GM18520 (cell line): ENCODE measurements at regions not wholly inside any gene's neighbourhood (a gene's known extent, or its start where the extent isn't known, plus 50 kb on each side); places are given as distances from the start of the nearest gene placed in this dataset.
"Not testable (repeated sequence)": the region's sequence is repeated elsewhere in the genome, so short reads cannot be mapped to it uniquely, and the experiment has no call there.

Experiments used
- ATAC-seq: cut with Tn5 transposase; IDR thresholded peaks from one replicate; pipeline ENCODE4 v1.9.1; 2021; ENCODE audit not compliant: unreplicated experiment

GRCh38 chr22:49007013-49007653, 820.5 kb downstream of the BRD1 start:
- no peak for ATAC-seq

GRCh38 chr22:49006207-49007012, 821.3 kb downstream of the BRD1 start:
- ATAC-seq = no peak

GRCh38 chr22:49005557-49005956, 822.1 kb downstream of the BRD1 start:
- ATAC-seq = no peak

- no peak for ATAC-seq
Measured at GRCh38 chr22:49004484-49005399, 822.9 kb downstream of the BRD1 start.

GRCh38 chr22:48997605-48998004, 830.1 kb downstream of the BRD1 start:
- ATAC-seq = not testable (repeated sequence)

GRCh38 chr22:48993655-48994054, 834.0 kb downstream of the BRD1 start:
- no peak for ATAC-seq

GRCh38 chr22:48984639-48985038, 843.0 kb downstream of the BRD1 start:
- no peak for ATAC-seq

- ATAC-seq = no peak
Measured at GRCh38 chr22:48982321-48982905, 845.3 kb downstream of the BRD1 start.

- no peak for ATAC-seq
Measured at GRCh38 chr22:48981371-48982061, 846.2 kb downstream of the BRD1 start.

- no peak for ATAC-seq
Measured at GRCh38 chr22:48980918-48981317, 846.8 kb downstream of the BRD1 start.

GRCh38 chr22:48980409-48980808, 847.3 kb downstream of the BRD1 start:
- no peak for ATAC-seq

- no peak for ATAC-seq
Measured at GRCh38 chr22:48979482-48979881, 848.2 kb downstream of the BRD1 start.

GRCh38 chr22:48976556-48977535, 850.8 kb downstream of the BRD1 start:
- no peak for ATAC-seq

GRCh38 chr22:48975886-48976285, 851.8 kb downstream of the BRD1 start:
- ATAC-seq = no peak

GRCh38 chr22:48975316-48975741, 852.3 kb downstream of the BRD1 start:
- ATAC-seq = no peak

- ATAC-seq = no peak
Measured at GRCh38 chr22:48974443-48975315, 853.0 kb downstream of the BRD1 start.

GRCh38 chr22:48973694-48974041, 854.0 kb downstream of the BRD1 start:
- no peak for ATAC-seq

- no peak for ATAC-seq
Measured at GRCh38 chr22:48972979-48973693, 854.5 kb downstream of the BRD1 start.
